Esophagus muscularis mucosa (tissue), 4 donors: ENCODE measurements at regions not wholly inside any gene's neighbourhood (a gene's known extent, or its start where the extent isn't known, plus 50 kb on each side); places are given as distances from the start of the nearest gene placed in this dataset.

Experiments
- DNase-seq: peaks from one replicate; pipeline ENCODE4 v3.0.0-alpha.2; 2017; ENCODE audit errors: extremely low spot score
- H3K27ac ChIP-seq, 4 donors: fragments of 200-600 bp; sonication (generic); replicated peaks in 1 of 4; 1 replicate in 3 of 4; 2 replicates in 1 of 4; pipeline ENCODE4 v1.5.1; 2016 to 2019; ENCODE audit warnings: mild to moderate bottlenecking in 1 of 4
- H3K27me3 ChIP-seq, 4 donors: fragments of 200-600 bp; sonication (generic); one replicate each; pipeline versions ENCODE4 v1.5.1 to v1.6.0; 2016 to 2019
- H3K36me3 ChIP-seq, 4 donors: fragments of 200-600 bp; sonication (generic); one replicate each; pipeline ENCODE4 v1.5.1; 2016 to 2019
- H3K4me1 ChIP-seq, 4 donors: fragments of 200-600 bp; sonication (generic); one replicate each; pipeline ENCODE4 v1.5.1; 2016 to 2019
- H3K4me3 ChIP-seq, 4 donors: fragments of 200-600 bp; sonication (generic); 1 replicate in 2 of 4; 2 replicates in 2 of 4; pipeline ENCODE4 v1.5.1; 2016 to 2019; ENCODE audit warnings: mild to moderate bottlenecking in 4 of 4, moderate library complexity in 1 of 4
- H3K9me3 ChIP-seq, 4 donors: fragments of 200-600 bp; sonication (generic); 1 replicate in 3 of 4; 2 replicates in 1 of 4; pipeline ENCODE4 v1.5.1; 2016 to 2019
- EP300 ChIP-seq: sonication (generic); formaldehyde crosslinking; IDR thresholded peaks from one replicate; pipeline ENCODE4 v1.6.1; 2017; ENCODE audit warnings: antibody characterized with exemption
- POLR2A ChIP-seq: fragments of 450-650 bp; IDR thresholded peaks from one replicate; pipeline ENCODE4 v1.6.1; 2017; ENCODE audit warnings: antibody characterized with exemption, moderate library complexity, mild to moderate bottlenecking, low read depth
- POLR2AphosphoS5 ChIP-seq, 2 donors: sonication (generic); formaldehyde crosslinking; IDR thresholded peaks; one replicate each; pipeline ENCODE4 v1.6.1; 2017; ENCODE audit warnings: antibody characterized with exemption in 2 of 2
- WGBS: methylation state at CpG from one replicate; pipeline ENCODE4 v1.1.5; 2018; 5-methylcytosine and 5-hydroxymethylcytosine counted together
- intact Hi-C: fragments of 100-400 bp; cut with DNase I; formaldehyde crosslinking; loops from one replicate; pipeline ENCODE4 v1.15.1; 2023
- TF ChIP-seq, protein P1 (sequence below), 3 experiments: fragments of 200-600 bp in 2 of 3; fragments of 450-650 bp in 1 of 3; sonication (generic) in 2 of 3; IDR thresholded peaks; one replicate each; pipeline ENCODE4 v1.5.1; 2017 to 2019; ENCODE audit warnings: antibody characterized with exemption in 3 of 3, mild to moderate bottlenecking in 2 of 3, moderate library complexity in 1 of 3

DNA sequence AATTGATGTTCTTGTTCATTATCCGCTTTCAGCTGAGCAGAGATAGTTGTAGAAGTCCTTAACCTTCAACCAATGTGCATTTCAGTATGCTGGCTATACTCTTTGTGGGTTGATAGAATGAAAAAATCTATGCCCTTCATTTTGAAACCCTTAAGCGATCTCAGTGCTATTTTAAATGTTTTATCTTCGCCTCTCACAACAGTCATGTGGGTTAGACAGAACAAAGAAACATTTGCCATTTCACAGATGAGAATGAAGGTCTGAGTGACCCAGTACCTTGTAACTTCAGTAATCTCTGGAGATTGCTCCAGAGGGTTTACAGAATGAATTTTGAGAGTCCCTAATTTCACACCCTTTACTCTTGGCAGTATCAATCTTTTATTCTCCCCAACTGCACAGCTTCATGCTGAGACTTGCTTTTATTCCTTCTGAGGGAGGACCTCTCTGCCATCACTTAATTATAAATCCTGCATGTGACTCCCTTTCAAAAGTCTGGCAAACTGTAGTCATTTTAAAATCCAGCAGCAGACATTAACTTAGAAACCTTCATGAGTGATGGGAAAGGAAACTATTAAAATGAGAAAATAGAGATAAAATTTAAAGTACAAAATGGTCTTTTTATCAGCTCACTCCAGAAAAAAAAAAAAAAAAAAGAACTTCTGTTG lies 921.5 kb downstream of the RAB28 start:
- Histone ChIP-seq H3K4me3 (no peak overlapping the region), H3K9me3 (no peaks in the 10 kb centered on the region), H3K27ac (no peak overlapping the region), H3K36me3 (no peaks in the 10 kb centered on the region), H3K4me1 (no peaks in the 10 kb centered on the region), H3K27me3 (no peaks in the 10 kb centered on the region)
- TF ChIP-seq POLR2A, result no peak
- no peak for TF ChIP-seq EP300
- no peak for TF ChIP-seq POLR2AphosphoS5 (IDR thresholded peaks at IDR 0.05)
- TF ChIP-seq, protein P1, sequence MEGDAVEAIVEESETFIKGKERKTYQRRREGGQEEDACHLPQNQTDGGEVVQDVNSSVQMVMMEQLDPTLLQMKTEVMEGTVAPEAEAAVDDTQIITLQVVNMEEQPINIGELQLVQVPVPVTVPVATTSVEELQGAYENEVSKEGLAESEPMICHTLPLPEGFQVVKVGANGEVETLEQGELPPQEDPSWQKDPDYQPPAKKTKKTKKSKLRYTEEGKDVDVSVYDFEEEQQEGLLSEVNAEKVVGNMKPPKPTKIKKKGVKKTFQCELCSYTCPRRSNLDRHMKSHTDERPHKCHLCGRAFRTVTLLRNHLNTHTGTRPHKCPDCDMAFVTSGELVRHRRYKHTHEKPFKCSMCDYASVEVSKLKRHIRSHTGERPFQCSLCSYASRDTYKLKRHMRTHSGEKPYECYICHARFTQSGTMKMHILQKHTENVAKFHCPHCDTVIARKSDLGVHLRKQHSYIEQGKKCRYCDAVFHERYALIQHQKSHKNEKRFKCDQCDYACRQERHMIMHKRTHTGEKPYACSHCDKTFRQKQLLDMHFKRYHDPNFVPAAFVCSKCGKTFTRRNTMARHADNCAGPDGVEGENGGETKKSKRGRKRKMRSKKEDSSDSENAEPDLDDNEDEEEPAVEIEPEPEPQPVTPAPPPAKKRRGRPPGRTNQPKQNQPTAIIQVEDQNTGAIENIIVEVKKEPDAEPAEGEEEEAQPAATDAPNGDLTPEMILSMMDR (IDR thresholded peaks at IDR 0.05), result no peak
- intact Hi-C loops, result no loop called here
- 44% methylated on average over 3 of the region's 3 CpGs for WGBS
- no peak for DNase-seq

DNA sequence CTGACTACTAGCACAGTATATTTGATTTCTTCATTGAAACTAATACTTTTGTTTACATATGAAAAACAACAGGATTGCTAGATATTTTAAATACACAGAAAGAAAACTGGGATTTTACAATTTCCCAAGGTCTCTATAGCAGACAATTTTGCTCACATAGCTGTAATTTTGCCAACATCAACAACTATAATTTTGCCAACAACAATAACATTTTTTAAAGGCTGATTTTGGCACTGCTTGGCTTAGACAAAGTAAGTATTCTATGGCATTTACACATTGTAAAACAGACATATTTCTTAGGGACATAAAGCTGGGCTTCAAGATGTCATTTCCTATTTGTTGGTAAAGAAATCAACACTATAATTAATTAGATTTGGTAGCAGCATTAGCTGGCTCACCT lies 922.1 kb downstream of the RAB28 start:
- Histone ChIP-seq H3K27ac (no peak overlapping the region), H3K9me3 (no peaks in the 10 kb centered on the region), H3K36me3 (no peaks in the 10 kb centered on the region), H3K27me3 (no peaks in the 10 kb centered on the region), H3K4me3 (no peak overlapping the region), H3K4me1 (no peaks in the 10 kb centered on the region)
- TF ChIP-seq EP300 (no peak), POLR2AphosphoS5 (IDR thresholded peaks at IDR 0.05) (no peak), POLR2A (no peak)
- TF ChIP-seq, protein P1 (IDR thresholded peaks at IDR 0.05), result no peak
- DNase-seq, result no peak
- intact Hi-C loops, result no loop called here

DNA sequence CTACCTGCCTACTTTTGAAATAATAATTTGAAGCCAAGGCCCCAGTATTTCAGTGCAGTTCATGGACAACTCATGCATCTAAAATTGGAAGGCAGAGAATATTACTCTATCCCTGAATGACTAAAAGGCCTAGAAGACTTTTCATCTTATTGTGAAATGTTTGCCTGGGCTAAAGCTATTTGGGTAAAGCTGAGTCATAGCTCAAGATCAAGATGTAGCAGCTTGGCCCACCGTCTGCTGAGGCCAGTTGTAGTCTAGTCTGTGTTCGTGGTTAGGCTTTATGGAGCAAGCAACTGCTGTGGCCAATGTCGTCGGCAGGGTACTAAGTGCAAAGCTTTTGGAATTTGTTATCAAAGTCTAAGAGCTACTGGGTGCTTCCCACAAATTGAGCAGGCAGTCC lies 929.1 kb downstream of the RAB28 start:
- Histone ChIP-seq H3K4me1 (no peaks in the 10 kb centered on the region), H3K36me3 (no peaks in the 10 kb centered on the region), H3K9me3 (no peaks in the 10 kb centered on the region), H3K27me3 (no peaks in the 10 kb centered on the region), H3K4me3 (no peak overlapping the region), H3K27ac (no peak overlapping the region)
- TF ChIP-seq POLR2A (no peak), POLR2AphosphoS5 (IDR thresholded peaks at IDR 0.05) (no peak), EP300 (no peak)
- TF ChIP-seq, protein P1 (IDR thresholded peaks at IDR 0.05), result no peak
- intact Hi-C loops, result no loop called here
- no peak for DNase-seq
- 82% methylated on average over 4 of the region's 4 CpGs for WGBS

DNA sequence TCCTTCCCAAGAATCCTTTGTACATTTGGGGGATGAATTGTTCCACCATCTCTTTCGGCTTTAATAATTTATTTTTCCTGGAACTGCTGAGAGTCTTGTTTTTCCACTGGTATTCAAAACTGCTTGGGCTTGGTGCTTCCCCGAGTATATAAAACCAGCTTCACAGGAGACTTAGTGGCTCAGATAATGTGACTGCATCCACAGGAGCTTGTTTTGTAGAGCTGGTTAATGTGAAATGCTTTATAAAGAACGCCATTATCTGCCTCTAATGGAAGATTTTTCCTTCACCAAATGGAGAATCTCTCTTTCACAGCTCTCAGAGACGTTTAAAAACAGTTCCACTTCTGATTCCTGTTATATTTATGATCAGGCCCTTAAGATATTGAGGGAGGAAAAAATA lies 935.5 kb downstream of the RAB28 start:
- Histone ChIP-seq H3K27ac (no peak overlapping the region), H3K4me1 (no peaks in the 10 kb centered on the region), H3K4me3 (no peak overlapping the region), H3K9me3 (no peaks in the 10 kb centered on the region), H3K36me3 (no peaks in the 10 kb centered on the region), H3K27me3 (no peaks in the 10 kb centered on the region)
- TF ChIP-seq POLR2A (no peak), EP300 (no peak), POLR2AphosphoS5 (IDR thresholded peaks at IDR 0.05) (no peak)
- TF ChIP-seq, protein P1 (IDR thresholded peaks at IDR 0.05), result no peak
- DNase-seq, result no peak
- WGBS, result 61% methylated on average over 4 of the region's 4 CpGs
- intact Hi-C loops, result no loop called here

DNA sequence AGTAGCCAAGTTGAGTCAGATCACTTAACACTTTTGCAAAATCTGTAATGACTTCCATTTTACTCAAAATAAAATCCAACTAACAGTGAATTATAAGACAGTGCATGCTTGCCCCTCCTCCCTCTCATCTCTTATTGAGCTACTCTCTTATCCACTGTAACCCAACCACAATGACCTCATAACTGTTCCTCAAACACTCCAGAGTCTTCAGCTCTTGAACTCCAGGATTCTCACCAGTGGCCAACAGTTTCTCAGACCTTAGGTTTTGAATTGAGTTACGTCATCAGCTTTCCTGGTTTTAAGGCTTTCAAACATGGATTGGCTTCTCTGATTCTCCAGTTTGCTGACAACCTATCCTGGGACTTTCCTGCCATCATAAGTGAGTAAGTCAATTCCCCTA lies 938.3 kb downstream of the RAB28 start:
- Histone ChIP-seq H3K4me1 (no peaks in the 10 kb centered on the region), H3K4me3 (no peak overlapping the region), H3K27ac (no peak overlapping the region), H3K36me3 (no peaks in the 10 kb centered on the region), H3K9me3 (no peaks in the 10 kb centered on the region), H3K27me3 (no peaks in the 10 kb centered on the region)
- WGBS, result 0% methylated on average over 1 of the region's 1 CpG
- intact Hi-C loops, result no loop called here
- no peak for TF ChIP-seq POLR2A
- DNase-seq, result no peak
